ENCODE measurements at regions not wholly inside any gene's neighbourhood (a gene's known extent, or its start where the extent isn't known, plus 50 kb on each side); places are given as distances from the start of the nearest gene placed in this dataset.

DNA sequence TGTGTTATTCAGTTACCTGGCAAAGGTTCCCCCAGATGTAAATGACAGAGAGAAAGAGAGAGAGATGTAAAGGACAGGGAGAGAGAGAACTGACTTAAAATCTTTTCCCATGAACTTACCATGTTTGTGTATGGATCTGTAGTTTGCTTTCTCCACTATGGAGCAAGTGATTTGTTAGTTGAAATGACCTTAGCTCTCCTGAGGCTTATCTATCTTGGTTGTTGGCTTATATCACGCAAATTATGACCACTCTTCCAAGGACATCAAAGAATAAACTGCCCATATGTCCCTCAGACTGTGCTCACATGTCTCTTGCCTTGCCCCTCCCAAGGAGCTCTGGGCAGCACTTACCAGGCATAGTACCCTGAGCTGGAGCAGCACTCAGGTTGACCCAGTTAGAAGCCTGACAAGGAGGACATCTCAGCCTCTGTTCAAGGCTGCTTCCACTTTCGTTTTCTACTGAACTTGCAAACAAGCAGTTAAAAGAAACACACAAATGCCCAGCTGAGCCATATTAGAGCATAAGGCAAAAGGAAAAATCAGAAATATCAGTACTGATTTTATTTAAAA, 95.3 kb upstream of the RCN1 start:
- TF ChIP-seq, protein P1, sequence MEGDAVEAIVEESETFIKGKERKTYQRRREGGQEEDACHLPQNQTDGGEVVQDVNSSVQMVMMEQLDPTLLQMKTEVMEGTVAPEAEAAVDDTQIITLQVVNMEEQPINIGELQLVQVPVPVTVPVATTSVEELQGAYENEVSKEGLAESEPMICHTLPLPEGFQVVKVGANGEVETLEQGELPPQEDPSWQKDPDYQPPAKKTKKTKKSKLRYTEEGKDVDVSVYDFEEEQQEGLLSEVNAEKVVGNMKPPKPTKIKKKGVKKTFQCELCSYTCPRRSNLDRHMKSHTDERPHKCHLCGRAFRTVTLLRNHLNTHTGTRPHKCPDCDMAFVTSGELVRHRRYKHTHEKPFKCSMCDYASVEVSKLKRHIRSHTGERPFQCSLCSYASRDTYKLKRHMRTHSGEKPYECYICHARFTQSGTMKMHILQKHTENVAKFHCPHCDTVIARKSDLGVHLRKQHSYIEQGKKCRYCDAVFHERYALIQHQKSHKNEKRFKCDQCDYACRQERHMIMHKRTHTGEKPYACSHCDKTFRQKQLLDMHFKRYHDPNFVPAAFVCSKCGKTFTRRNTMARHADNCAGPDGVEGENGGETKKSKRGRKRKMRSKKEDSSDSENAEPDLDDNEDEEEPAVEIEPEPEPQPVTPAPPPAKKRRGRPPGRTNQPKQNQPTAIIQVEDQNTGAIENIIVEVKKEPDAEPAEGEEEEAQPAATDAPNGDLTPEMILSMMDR (IDR thresholded peaks at IDR 0.05; ENCODE audit: low read depth, low read length, missing control alignments) = no peak
- DNase-seq (ENCODE audit: low read depth) = no peak
- no peak overlapping the region for H3K4me3 ChIP-seq (ENCODE audit: low read depth, low read length)
- in situ Hi-C loops (cut with HindIII; ENCODE audit: low sequenced_read_pairs) = no loop called here

DNA sequence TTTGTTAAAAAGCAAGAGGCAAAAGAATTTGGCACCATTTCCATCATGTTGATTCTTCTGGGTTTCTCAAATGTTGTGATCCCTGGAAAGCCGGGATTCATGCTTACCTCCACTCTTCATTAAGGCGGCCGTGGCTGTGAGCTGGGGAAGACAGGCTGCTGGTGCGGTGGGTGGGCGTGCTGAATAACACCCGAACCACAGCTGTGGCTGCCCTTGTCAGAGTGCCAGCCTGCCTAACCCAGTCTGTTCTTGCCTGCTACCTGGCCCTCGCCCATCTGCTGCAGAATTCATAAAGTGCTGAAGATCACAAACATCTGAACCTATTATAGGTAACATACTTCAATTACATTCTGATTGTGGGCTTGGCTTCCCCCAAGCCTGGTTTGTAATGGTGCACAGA, 95.8 kb upstream of the RCN1 start:
- TF ChIP-seq, protein P1 (IDR thresholded peaks at IDR 0.05; ENCODE audit: low read depth, low read length, missing control alignments) = no peak
- in situ Hi-C loops (cut with HindIII; ENCODE audit: low sequenced_read_pairs) = no loop called here
- H3K4me3 ChIP-seq (ENCODE audit: low read depth, low read length) = no peak overlapping the region
- no peak for DNase-seq (ENCODE audit: low read depth)

DNA sequence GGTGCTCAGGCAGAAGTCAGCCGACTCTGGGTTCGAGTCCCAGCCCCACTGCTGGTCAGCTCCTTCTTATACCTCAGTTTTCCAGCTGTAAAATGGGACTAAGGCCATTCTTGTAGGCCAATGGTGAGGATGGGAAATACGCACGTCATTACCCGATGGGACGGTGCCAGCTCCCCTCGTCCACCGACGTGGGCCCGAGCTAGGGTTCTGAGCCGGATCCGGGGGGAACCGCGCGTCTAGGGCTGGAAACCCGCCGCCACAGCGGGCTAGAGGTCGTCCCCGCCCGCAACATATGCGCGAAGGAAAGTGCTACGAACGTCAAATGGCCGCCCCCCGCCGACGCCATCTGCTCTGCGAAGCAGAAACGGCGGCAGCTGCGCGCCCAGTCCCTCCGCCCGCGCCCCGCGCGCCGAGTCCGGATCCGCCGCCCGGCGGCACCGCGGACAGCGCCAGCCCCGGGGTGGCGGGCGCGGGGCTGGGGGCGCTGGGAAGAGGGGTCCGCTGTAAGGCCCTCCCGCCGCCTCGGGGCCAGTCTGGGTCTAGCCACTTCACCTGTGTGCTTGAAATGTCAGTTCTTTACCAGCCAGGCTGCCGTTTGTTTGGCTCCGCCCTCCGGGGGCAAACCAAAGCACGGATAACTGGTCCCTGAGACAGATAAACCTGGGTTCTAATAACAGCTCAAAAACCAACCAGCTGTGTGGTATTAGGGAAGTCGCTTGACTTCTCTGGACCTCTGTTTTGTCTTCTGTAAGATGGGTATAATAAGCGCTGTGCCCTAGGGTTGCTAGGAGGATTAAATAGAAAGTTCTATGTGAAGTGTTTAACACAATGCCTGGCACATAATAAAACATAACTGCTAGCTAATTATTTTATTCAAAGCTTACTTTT, 103.5 kb upstream of the RCN1 start:
- TF ChIP-seq, protein P1 (IDR thresholded peaks at IDR 0.05; ENCODE audit: low read depth, low read length, missing control alignments) = no peak
- peak overlapping the region; percentile 30 for H3K4me3 ChIP-seq (ENCODE audit: low read depth, low read length)
- in situ Hi-C loops (cut with HindIII; ENCODE audit: low sequenced_read_pairs) = no loop called here
- DNase-seq (ENCODE audit: low read depth) = no peak

DNA sequence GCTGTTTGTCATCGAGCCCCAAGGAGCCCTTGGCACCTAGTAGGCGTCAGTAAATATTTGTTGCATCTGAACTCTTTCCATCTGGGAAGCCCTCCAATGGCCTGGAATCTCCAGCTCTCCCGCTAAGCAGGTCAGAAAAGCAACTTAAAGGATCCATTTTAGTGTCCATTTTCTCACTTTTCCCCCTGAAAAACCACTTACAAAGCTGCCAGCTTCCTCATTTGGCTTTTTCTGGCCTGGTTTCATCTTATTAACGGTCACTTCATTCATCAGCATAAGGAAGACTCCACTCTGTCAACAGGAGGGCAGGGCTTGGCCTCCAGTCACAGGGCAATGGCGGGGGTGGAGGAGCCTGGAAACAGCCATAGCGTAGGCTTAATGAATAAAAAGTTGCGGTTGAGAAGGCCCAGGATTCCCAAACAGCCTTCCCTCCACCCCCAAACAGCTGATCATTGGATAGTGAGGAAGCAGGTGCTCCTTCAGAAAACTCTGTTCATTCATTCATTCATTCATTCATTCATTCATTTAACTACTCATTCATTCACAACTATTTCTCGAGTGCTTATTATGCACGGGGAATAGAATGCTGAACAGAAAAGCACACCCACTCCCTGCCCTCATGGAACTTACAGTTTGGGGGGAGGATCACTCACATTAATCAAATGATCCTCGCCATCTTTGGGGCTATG, 104.5 kb upstream of the RCN1 start:
- in situ Hi-C loops (cut with HindIII; ENCODE audit: low sequenced_read_pairs) = no loop called here
- TF ChIP-seq, protein P1 (IDR thresholded peaks at IDR 0.05; ENCODE audit: low read depth, low read length, missing control alignments) = no peak
- no peak for DNase-seq (ENCODE audit: low read depth)
- no peak overlapping the region for H3K4me3 ChIP-seq (ENCODE audit: low read depth, low read length)

DNA sequence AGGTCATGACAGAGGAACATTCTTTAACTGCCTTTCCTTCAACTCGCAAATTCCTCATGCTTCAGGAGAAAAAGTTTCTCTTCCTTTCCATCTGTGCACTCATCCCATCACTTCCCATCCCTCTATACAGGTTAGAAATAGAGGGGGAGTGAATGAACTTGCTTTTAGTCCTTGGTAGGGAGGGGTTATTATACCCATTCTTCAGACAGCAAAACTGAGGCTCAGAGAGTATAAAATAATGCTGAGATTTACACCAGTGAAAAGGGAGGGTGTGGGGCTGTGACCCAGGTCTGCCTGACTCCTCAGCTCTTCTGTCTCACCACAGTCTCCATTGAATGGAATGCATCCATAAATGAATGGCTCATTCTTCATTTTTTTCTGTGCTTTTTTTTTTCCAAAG, 109.4 kb upstream of the RCN1 start:
- TF ChIP-seq, protein P1 (IDR thresholded peaks at IDR 0.05; ENCODE audit: low read depth, low read length, missing control alignments) = no peak
- in situ Hi-C loops (cut with HindIII; ENCODE audit: low sequenced_read_pairs) = no loop called here

DNA sequence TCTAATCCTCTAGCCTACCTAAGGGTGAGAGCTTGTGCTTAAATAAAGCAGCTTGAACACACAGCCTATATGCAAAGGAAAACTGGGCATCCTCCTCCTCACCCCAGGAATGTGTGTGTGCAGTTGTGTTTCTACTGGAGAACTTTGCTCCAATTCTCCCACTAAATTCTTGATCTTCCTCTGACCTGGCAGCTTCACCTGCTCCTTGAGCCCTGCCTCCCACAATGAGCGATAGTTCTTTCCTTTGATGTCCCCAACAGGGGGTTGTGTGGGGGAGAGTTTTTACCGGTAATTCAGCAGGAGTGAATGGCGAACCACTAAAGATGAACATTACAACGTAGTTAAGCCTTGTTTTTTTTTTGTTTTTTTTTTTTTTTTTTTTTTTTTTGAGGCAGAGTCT, 113.5 kb upstream of the RCN1 start:
- in situ Hi-C loops (cut with HindIII; ENCODE audit: low sequenced_read_pairs) = no loop called here
- TF ChIP-seq, protein P1 (IDR thresholded peaks at IDR 0.05; ENCODE audit: low read depth, low read length, missing control alignments) = no peak
- no peak overlapping the region for H3K4me3 ChIP-seq (ENCODE audit: low read depth, low read length)
- no peak for DNase-seq (ENCODE audit: low read depth)

More for the DNA sequence above, 109.4 kb upstream of the RCN1 start:
- no peak for DNase-seq (ENCODE audit: low read depth)
- H3K4me3 ChIP-seq (ENCODE audit: low read depth, low read length) = no peak overlapping the region

Data from astrocyte of the cerebellum (primary cell).